Pancreas (tissue), 10 donors: ENCODE measurements at regions not wholly inside any gene's neighbourhood (a gene's known extent, or its start where the extent isn't known, plus 50 kb on each side); places are given as distances from the start of the nearest gene placed in this dataset.

Experiments used
- ATAC-seq, 4 donors: fragments of 200-7000 bp; cut with Tn5 transposase; one replicate each; pipeline versions ENCODE4 v1.8.0 to v1.9.1; 2020; ENCODE audit warnings: mild to moderate bottlenecking in 4 of 4, moderate library complexity in 4 of 4
- DNase-seq, 6 donors: peaks; one replicate each; pipeline ENCODE4 v3.0.0-alpha.2; 2020
- FAIRE-seq: peaks from 2 replicates; lab custom pipeline; 2012; peaks lifted over from hg19 to GRCh38; lab: Jason Lieb, UNC
- H3K27ac ChIP-seq, 4 donors: fragments of 200-600 bp; sonication (generic); 1 replicate in 3 of 4; 2 replicates in 1 of 4; pipeline versions ENCODE4 v1.5.0 to v1.8.0; 2020
- H3K27me3 ChIP-seq, 4 donors: fragments of 200-600 bp; one replicate each; pipeline ENCODE4 v1.8.0; 2021
- H3K36me3 ChIP-seq, 3 donors: fragments of 200-600 bp; sonication (generic) in 1 of 3; one replicate each; pipeline versions ENCODE4 v1.5.0 to v1.8.0; 2020 to 2021
- H3K4me1 ChIP-seq, 3 donors: fragments of 200-600 bp; one replicate each; pipeline ENCODE4 v1.8.0; 2021
- H3K4me3 ChIP-seq, 4 donors: fragments of 200-600 bp; sonication (generic) in 2 of 4; one replicate each; pipeline versions ENCODE4 v1.5.0 to v1.8.0; 2020 to 2021
- H3K9me3 ChIP-seq, 4 donors: fragments of 200-600 bp; one replicate each; pipeline ENCODE4 v1.8.0; 2021
- CTCF ChIP-seq, 4 donors: fragments of 200-600 bp; sonication (generic) in 3 of 4; IDR thresholded peaks; one replicate each; pipeline versions ENCODE4 v1.5.0 to v1.8.0; 2021; ENCODE audit warnings: antibody characterized with exemption in 4 of 4
- WGBS, 2 donors: extraction: QIAGEN DNeasy Blood & Tissue Kit; methylation state at CpG; one replicate each; pipeline ENCODE4 v1.1.7; 2013; 5-methylcytosine and 5-hydroxymethylcytosine counted together
- intact Hi-C, 3 donors: fragments of 100-400 bp; cut with DNase I; formaldehyde crosslinking; loops; one replicate each; pipeline versions ENCODE4 v1.11.1 to v1.14.2; 2022
- donor health status: healthy with polysubstance abuse.
- donor health status: DM: no; HTN: no; CAD: no; lungs with moderate emphysema.
- donor health status: DM: no; HTN: no; CAD: no.
- donor health status: control.
- donor health status: control.
- donor health status: Bipolar disorder and iron deficiency.
- donor health status: DM: yes; HTN: yes; CAD: no.
- donor health status: DM: no; HTN: no; CAD: no.
- donor health status: DM: no; HTN: no; CAD: no.
- donor health status: DM: yes; HTN: yes; CAD: no.

GRCh38 chr6:55669028-55669427 is 90.0 kb upstream of the HMGCLL1 start:
- Histone ChIP-seq H3K4me3 (no peak overlapping the region), H3K36me3 (no peaks in the 10 kb centered on the region), H3K27ac (no peak overlapping the region), H3K4me1 (no peaks in the 10 kb centered on the region), H3K9me3 (no peaks in the 10 kb centered on the region), H3K27me3 (no peaks in the 10 kb centered on the region)
- FAIRE-seq (no peak), ATAC-seq (no peak), DNase-seq (no peak)
- intact Hi-C loops: no loop called here
- TF ChIP-seq CTCF (IDR thresholded peaks at IDR 0.05): no peak
- 88 to 90% methylated on average over 1 of the region's 1 CpG for WGBS, 2 donors

GRCh38 chr6:55668591-55668990 is 89.6 kb upstream of the HMGCLL1 start:
- no peak for DNase-seq
- no peaks in the 10 kb centered on the region for H3K27me3 ChIP-seq
- 60 to 73% methylated on average over 3 of the region's 3 CpGs for WGBS, 2 donors
- H3K36me3 ChIP-seq: no peaks in the 10 kb centered on the region
- TF ChIP-seq CTCF (IDR thresholded peaks at IDR 0.05): no peak
- intact Hi-C loops: no loop called here
- H3K4me1 ChIP-seq: no peaks in the 10 kb centered on the region
- no peak overlapping the region for H3K4me3 ChIP-seq
- ATAC-seq: peak in 1 of 4 donors; percentile 58
- H3K9me3 ChIP-seq: no peaks in the 10 kb centered on the region
- no peak for FAIRE-seq
- H3K27ac ChIP-seq: no peak overlapping the region

- H3K27me3 ChIP-seq: no peaks in the 10 kb centered on the region
- TF ChIP-seq CTCF (IDR thresholded peaks at IDR 0.05): no peak
- intact Hi-C loops: no loop called here
- ATAC-seq (no peak), FAIRE-seq (no peak), DNase-seq (no peak)
- H3K4me1 ChIP-seq: no peaks in the 10 kb centered on the region
- whole genome bisulfite sequencing, 2 donors: 22 to 31% methylated on average over 2 of the region's 2 CpGs
- no peak overlapping the region for H3K27ac ChIP-seq
- no peaks in the 10 kb centered on the region for H3K9me3 ChIP-seq
- H3K36me3 ChIP-seq: no peaks in the 10 kb centered on the region
- no peak overlapping the region for H3K4me3 ChIP-seq
Measured at GRCh38 chr6:55667341-55667740, 88.3 kb upstream of the HMGCLL1 start.

- FAIRE-seq: no peak
- no peaks in the 10 kb centered on the region for H3K9me3 ChIP-seq
- no peak for ATAC-seq
- TF ChIP-seq CTCF (IDR thresholded peaks at IDR 0.05): no peak
- H3K36me3 ChIP-seq: no peaks in the 10 kb centered on the region
- H3K4me1 ChIP-seq: no peaks in the 10 kb centered on the region
- no peak overlapping the region for H3K27ac ChIP-seq
- intact Hi-C loops: no loop called here
- H3K27me3 ChIP-seq: no peaks in the 10 kb centered on the region
- 82 to 91% methylated on average over 2 of the region's 2 CpGs for WGBS, 2 donors
- H3K4me3 ChIP-seq: no peak overlapping the region
- no peak for DNase-seq
Measured at GRCh38 chr6:55666606-55667225, 87.7 kb upstream of the HMGCLL1 start.

GRCh38 chr6:55666037-55666436 is 87.0 kb upstream of the HMGCLL1 start:
- Histone ChIP-seq H3K36me3 (no peaks in the 10 kb centered on the region), H3K27me3 (no peaks in the 10 kb centered on the region), H3K4me1 (no peaks in the 10 kb centered on the region), H3K4me3 (no peak overlapping the region), H3K27ac (no peak overlapping the region), H3K9me3 (no peaks in the 10 kb centered on the region)
- 74 to 81% methylated on average over 3 of the region's 3 CpGs for WGBS, 2 donors
- DNase-seq (no peak), ATAC-seq (no peak), FAIRE-seq (no peak)
- no peak for TF ChIP-seq CTCF (IDR thresholded peaks at IDR 0.05)
- intact Hi-C loops: no loop called here
